IMR-90 (cell line): ENCODE measurements at regions not wholly inside any gene's neighbourhood (a gene's known extent, or its start where the extent isn't known, plus 50 kb on each side); places are given as distances from the start of the nearest gene placed in this dataset.

Experiments
- ATAC-seq: fragments of 200-7000 bp; cut with Tn5 transposase; 2 replicates; pipeline ENCODE4 v1.9.1; 2020; ENCODE audit warnings: low read depth, mild to moderate bottlenecking, moderate library complexity
- BruUV-seq: library from RNA; stranded (reverse); fragments of 400-500 nt; replicated peaks from 2 replicates; lab custom pipeline; 2021; lab: Mats Ljungman, UMichigan
- CTCF ChIA-PET: fragments of 300-600 bp; formaldehyde crosslinking; extraction: SDS; loops from one replicate; lab custom pipeline; 2021; ENCODE audit warnings: antibody characterized with exemption; lab: Yijun Ruan, JAX
- POLR2A ChIA-PET: fragments of 300-600 bp; sonication (Branson Sonifier 250); formaldehyde crosslinking; loops from one replicate; lab custom pipeline; 2022; ENCODE audit warnings: antibody characterized with exemption; ENCODE audit not compliant: unreplicated experiment; lab: Charles Lee
- DNase-seq: peaks from one replicate; pipeline ENCODE4 v3.0.0; 2013
- H2AFZ ChIP-seq: replicated peaks from 2 replicates; pipeline ENCODE3; 2013; ENCODE audit warnings: low read length, mild to moderate bottlenecking; ENCODE audit not compliant: poor library complexity
- H2AK5ac ChIP-seq: 2 replicates; pipeline ENCODE4 v1.6.1; 2013; ENCODE audit warnings: low read depth, low read length, inconsistent platforms
- H2AK9ac ChIP-seq: replicated peaks from 2 replicates; pipeline ENCODE3; 2013; ENCODE audit warnings: mild to moderate bottlenecking, low read depth, low read length, moderate library complexity; ENCODE audit not compliant: poor library complexity
- H2BK120ac ChIP-seq: 2 replicates; pipeline ENCODE4 v1.6.1; 2013; ENCODE audit warnings: low read depth, low read length, inconsistent platforms
- H2BK15ac ChIP-seq: 3 replicates; pipeline ENCODE4 v1.6.1; 2013; ENCODE audit warnings: low read depth, low read length, inconsistent platforms
- H2BK20ac ChIP-seq: 2 replicates; pipeline ENCODE4 v1.6.1; 2013; ENCODE audit warnings: low read depth, mild to moderate bottlenecking, inconsistent platforms, low read length, moderate library complexity
- H2BK5ac ChIP-seq: 2 replicates; pipeline ENCODE4 v1.6.1; 2013; ENCODE audit warnings: mild to moderate bottlenecking, low read depth, low read length, inconsistent platforms; ENCODE audit not compliant: poor library complexity, severe bottlenecking
- H3K14ac ChIP-seq: replicated peaks from 2 replicates; pipeline ENCODE4 v1.6.1; 2013; ENCODE audit warnings: low read depth, low read length, inconsistent platforms
- H3K18ac ChIP-seq: 2 replicates; pipeline ENCODE4 v1.6.1; 2013; ENCODE audit warnings: low read depth, low read length, control low read depth
- H3K23ac ChIP-seq: 2 replicates; pipeline ENCODE4 v1.6.1; 2013; ENCODE audit warnings: low read depth, low read length, inconsistent platforms
- H3K27ac ChIP-seq: 2 replicates; pipeline ENCODE4 v1.5.1; 2013; ENCODE audit warnings: mild to moderate bottlenecking, control low read depth, low read length; ENCODE audit not compliant: insufficient read depth
- H3K27me3 ChIP-seq: 2 replicates; pipeline ENCODE4 v1.6.1; 2013; ENCODE audit warnings: low read length; ENCODE audit not compliant: control insufficient read depth, insufficient read depth
- H3K36me3 ChIP-seq: 2 replicates; pipeline ENCODE4 v1.6.1; 2013; ENCODE audit warnings: low read length, mixed read lengths; ENCODE audit not compliant: control insufficient read depth, insufficient read depth
- H3K4ac ChIP-seq: 2 replicates; pipeline ENCODE4 v1.6.1; 2013; ENCODE audit warnings: low read depth, low read length, inconsistent platforms
- H3K4me1 ChIP-seq: 2 replicates; pipeline ENCODE4 v1.6.1; 2013; ENCODE audit warnings: low read length, mixed read lengths; ENCODE audit not compliant: control insufficient read depth, insufficient read depth
- H3K4me2 ChIP-seq: 2 replicates; pipeline ENCODE4 v1.6.1; 2013; ENCODE audit warnings: low read depth, mild to moderate bottlenecking, control low read depth, low read length, moderate library complexity
- H3K4me3 ChIP-seq: 2 replicates; pipeline ENCODE4 v1.5.1; 2013; ENCODE audit warnings: low read depth, mild to moderate bottlenecking, control low read depth, low read length, moderate library complexity; ENCODE audit not compliant: insufficient read depth
- H3K56ac ChIP-seq: 2 replicates; pipeline ENCODE4 v1.6.1; 2013; ENCODE audit warnings: low read length, inconsistent platforms; ENCODE audit not compliant: insufficient read depth; ENCODE audit errors: extremely low read depth
- H3K79me1 ChIP-seq, 2 experiments: 2 replicates each; pipeline ENCODE4 v1.6.1; 2013; ENCODE audit warnings: low read length in 2 of 2, inconsistent platforms in 1 of 2, low read depth in 1 of 2
- H3K9ac ChIP-seq: 2 replicates; pipeline ENCODE4 v1.6.1; 2013; ENCODE audit warnings: low read depth, low read length, control low read depth
- H3K9me1 ChIP-seq: 2 replicates; pipeline ENCODE4 v1.6.1; 2013; ENCODE audit warnings: low read length, inconsistent platforms; ENCODE audit not compliant: insufficient read depth
- H3K9me3 ChIP-seq: 2 replicates; pipeline ENCODE4 v1.6.1; 2013; ENCODE audit warnings: low read length; ENCODE audit not compliant: control insufficient read depth, insufficient read depth
- H4K20me1 ChIP-seq: 2 replicates; pipeline ENCODE4 v1.6.1; 2013; ENCODE audit warnings: low read length, inconsistent platforms; ENCODE audit not compliant: insufficient read depth
- H4K5ac ChIP-seq: 2 replicates; pipeline ENCODE4 v1.6.1; 2013; ENCODE audit warnings: mild to moderate bottlenecking, low read depth, low read length, control low read depth
- H4K8ac ChIP-seq, 2 experiments: 2 replicates each; pipeline ENCODE4 v1.6.1; 2013; ENCODE audit warnings: low read depth in 2 of 2, low read length in 2 of 2, control low read depth in 1 of 2, inconsistent platforms in 1 of 2
- H4K91ac ChIP-seq: 2 replicates; pipeline ENCODE4 v1.6.1; 2013; ENCODE audit warnings: low read depth, low read length, inconsistent platforms; ENCODE audit not compliant: insufficient read depth
- BHLHE40 ChIP-seq: fragments of 150-350 bp; IDR thresholded peaks from 2 replicates; pipeline ENCODE4 v1.6.1; 2016; ENCODE audit warnings: mild to moderate bottlenecking, low read depth, low read length
- CTCF ChIP-seq: conservative IDR thresholded peaks from 2 replicates; pipeline ENCODE4 v1.5.1; 2012; ENCODE audit warnings: mild to moderate bottlenecking, low read depth, low read length, improper control_type of control experiment
- ELK1 ChIP-seq: fragments of 150-350 bp; IDR thresholded peaks from 2 replicates; pipeline ENCODE4 v1.6.1; 2016; ENCODE audit warnings: low read depth, mild to moderate bottlenecking, low read length, moderate library complexity, borderline replicate concordance
- MXI1 ChIP-seq: IDR thresholded peaks from 2 replicates; pipeline ENCODE4 v1.6.1; 2012; ENCODE audit warnings: low read depth, mild to moderate bottlenecking, low read length, moderate library complexity, borderline replicate concordance
- NFE2L2 ChIP-seq: fragments of 150-350 bp; IDR thresholded peaks from 2 replicates; pipeline ENCODE4 v1.6.1; 2016; ENCODE audit warnings: low read depth, mild to moderate bottlenecking, low read length
- POLR2A ChIP-seq: IDR thresholded peaks from 2 replicates; pipeline ENCODE4 v1.6.1; 2012; ENCODE audit warnings: mild to moderate bottlenecking, low read depth, low read length
- RAD21 ChIP-seq: IDR thresholded peaks from 2 replicates; pipeline ENCODE4 v1.6.1; 2012; ENCODE audit warnings: low read length, improper control_type of control experiment
- RCOR1 ChIP-seq: IDR thresholded peaks from 2 replicates; pipeline ENCODE4 v1.6.1; 2012; ENCODE audit warnings: mild to moderate bottlenecking, low read length, improper control_type of control experiment; ENCODE audit not compliant: insufficient replicate concordance
- RFX5 ChIP-seq: IDR thresholded peaks from 2 replicates; pipeline ENCODE4 v1.8.0; 2012; ENCODE audit warnings: low read depth, mild to moderate bottlenecking, low read length, moderate library complexity
- USF2 ChIP-seq: fragments of 150-350 bp; IDR thresholded peaks from 2 replicates; pipeline ENCODE4 v1.6.1; 2017; ENCODE audit warnings: mild to moderate bottlenecking, antibody characterized with exemption, low read length, low read depth
- whole genome bisulfite sequencing, 2 experiments: methylation state at CpG; one replicate each; pipeline versions ENCODE4 v1.1.5 to v1.1.7; 2013; ENCODE audit warnings: missing lambda C conversion rate in 2 of 2; ENCODE audit not compliant: insufficient read length in 1 of 2; ENCODE audit errors: extremely low coverage in 2 of 2; 5-methylcytosine and 5-hydroxymethylcytosine counted together
- dilution Hi-C: fragments of 300-500 bp; cut with HindIII; formaldehyde crosslinking; loops from one replicate; pipeline ENCODE4 v1.14.3; 2018; ENCODE audit warnings: low sequenced_read_pairs; ENCODE audit not compliant: unreplicated experiment
- in situ Hi-C: fragments of 300-500 bp; cut with MboI; formaldehyde crosslinking; loops from 3 replicates; pipeline ENCODE4 v1.14.3; 2019; ENCODE audit warnings: low sequenced_read_pairs, inconsistent platforms, mixed read lengths
- intact Hi-C: fragments of 100-400 bp; cut with micrococcal nuclease; formaldehyde crosslinking; loops from 2 replicates; pipeline ENCODE4 v1.10.0; 2022

GRCh38 chr18:11288401-11288800 is 139.0 kb upstream of the PIEZO2 start:
- intact Hi-C loops, result no loop called here
- in situ Hi-C loops, result no loop called here
- POLR2A ChIA-PET, result no interaction called here

More at GRCh38 chr18:11288401-11288800, 139.0 kb upstream of the PIEZO2 start:
- Histone ChIP-seq H3K56ac (no peak overlapping the region), H3K4me3 (no peak overlapping the region), H3K9ac (no peak overlapping the region), H3K23ac (no peak overlapping the region), H3K14ac (no peak overlapping the region), H2AK9ac (no peak overlapping the region), H3K4ac (no peak overlapping the region), H2AK5ac (no peak overlapping the region), H4K5ac (no peak overlapping the region), H3K27me3 (peaks cover 6% of the 10 kb centered on the region; the same call in 1 of the 2 replicates), H4K8ac (no peak overlapping the region), H3K27ac (no peak overlapping the region), H4K20me1 (no peaks in the 10 kb centered on the region), H3K36me3 (no peaks in the 10 kb centered on the region), H2BK15ac (no peak overlapping the region), H3K4me1 (no peaks in the 10 kb centered on the region; the same call in 1 of the 2 replicates), H4K91ac (no peak overlapping the region), H2AFZ (no peak overlapping the region), H2BK120ac (no peak overlapping the region), H2BK20ac (no peak overlapping the region), H3K4me2 (no peak overlapping the region), H2BK5ac (no peak overlapping the region), H3K9me1 (no peaks in the 10 kb centered on the region), H3K9me3 (no peaks in the 10 kb centered on the region), H3K79me1 (no peaks in the 10 kb centered on the region), H3K18ac (no peak overlapping the region)
- no peak for ATAC-seq
- CTCF ChIA-PET, result interaction anchor here (0.6 kb wide), 1 partner anchor 210 kb away, joined by 4 read pairs; no protein-coding TSS in a partner anchor
- dilution Hi-C loops, result no loop called here
- WGBS, 2 experiments, result no CpG with 5 or more reads among the region's 1 CpG
- no TSS peak for BruUV-seq
- no peak for TF ChIP-seq POLR2A
- no peak for TF ChIP-seq USF2
- no peak for TF ChIP-seq RFX5
- TF ChIP-seq RCOR1, result no peak
- no peak for TF ChIP-seq ELK1
- TF ChIP-seq RAD21, result no peak
- TF ChIP-seq CTCF, result no peak
- TF ChIP-seq NFE2L2, result no peak
- TF ChIP-seq BHLHE40, result no peak
- TF ChIP-seq MXI1, result no peak
- DNase-seq, result no peak
